DOHH2 (cell line): ENCODE measurements at regions not wholly inside any gene's neighbourhood (a gene's known extent, or its start where the extent isn't known, plus 50 kb on each side); places are given as distances from the start of the nearest gene placed in this dataset.

ENCODE experiments used
- H3F3A ChIP-seq: fragments of 200-600 bp; sonication (generic), shearing (Covaris generic); 2 replicates; pipeline ENCODE4 v1.6.0; 2016; ENCODE audit warnings: antibody characterized with exemption, mild to moderate bottlenecking; ENCODE audit not compliant: control insufficient read depth, insufficient read depth
- H3K27ac ChIP-seq: fragments of 200-600 bp; sonication (generic); 2 replicates; pipeline ENCODE4 v1.5.1; 2014; ENCODE audit warnings: low read depth, mild to moderate bottlenecking, low read length, moderate library complexity
- H3K27me3 ChIP-seq: fragments of 200-600 bp; sonication (generic); 2 replicates; pipeline ENCODE4 v1.6.1; 2014; ENCODE audit warnings: mild to moderate bottlenecking, low read length, mixed read lengths; ENCODE audit not compliant: control insufficient read depth
- H3K36me3 ChIP-seq: fragments of 200-600 bp; sonication (generic); 2 replicates; pipeline ENCODE4 v1.6.1; 2014; ENCODE audit warnings: mild to moderate bottlenecking, low read length, moderate library complexity, mixed read lengths; ENCODE audit not compliant: control insufficient read depth
- H3K4me1 ChIP-seq: fragments of 200-600 bp; sonication (generic); 2 replicates; pipeline ENCODE4 v1.6.1; 2014; ENCODE audit warnings: mild to moderate bottlenecking, low read length, mixed read lengths; ENCODE audit not compliant: control insufficient read depth
- H3K4me2 ChIP-seq: fragments of 200-600 bp; sonication (generic); 2 replicates; pipeline ENCODE4 v1.6.0; 2014; ENCODE audit warnings: mild to moderate bottlenecking, low read length, moderate library complexity
- H3K4me3 ChIP-seq: fragments of 200-600 bp; sonication (generic); 2 replicates; pipeline ENCODE4 v1.5.1; 2014; ENCODE audit warnings: mild to moderate bottlenecking, low read length, mixed read lengths
- H3K79me2 ChIP-seq: fragments of 200-600 bp; sonication (generic); 2 replicates; pipeline ENCODE4 v1.6.1; 2014; ENCODE audit warnings: mild to moderate bottlenecking, low read length, mixed read lengths; ENCODE audit not compliant: control insufficient read depth
- H3K9me2 ChIP-seq: fragments of 200-600 bp; sonication (generic); replicated peaks from 2 replicates; pipeline ENCODE4 v1.6.1; 2014; ENCODE audit warnings: mild to moderate bottlenecking, low read length, mixed read lengths; ENCODE audit not compliant: control insufficient read depth
- H3K9me3 ChIP-seq: fragments of 200-600 bp; sonication (generic); 2 replicates; pipeline ENCODE4 v1.6.1; 2014; ENCODE audit warnings: antibody characterized with exemption, low read length, mixed read lengths; ENCODE audit not compliant: control insufficient read depth, insufficient read depth
- H4K20me1 ChIP-seq: fragments of 200-600 bp; sonication (generic); 2 replicates; pipeline ENCODE4 v1.6.0; 2014; ENCODE audit warnings: low read depth, mild to moderate bottlenecking, antibody characterized with exemption, low read length, moderate library complexity; ENCODE audit not compliant: control insufficient read depth, insufficient read depth
- CTCF ChIP-seq: fragments of 200-600 bp; sonication (generic); IDR thresholded peaks from one replicate; pipeline ENCODE4 v1.5.1; 2014; ENCODE audit warnings: antibody characterized with exemption, mild to moderate bottlenecking, low read depth, low read length; ENCODE audit not compliant: poor library complexity, severe bottlenecking
- EZH2phosphoT487 ChIP-seq: fragments of 200-600 bp; sonication (generic); IDR thresholded peaks from 2 replicates; pipeline ENCODE4 v1.6.1; 2017; ENCODE audit warnings: borderline replicate concordance, mild to moderate bottlenecking, antibody characterized with exemption, low read length, moderate library complexity, mixed read lengths

DNA sequence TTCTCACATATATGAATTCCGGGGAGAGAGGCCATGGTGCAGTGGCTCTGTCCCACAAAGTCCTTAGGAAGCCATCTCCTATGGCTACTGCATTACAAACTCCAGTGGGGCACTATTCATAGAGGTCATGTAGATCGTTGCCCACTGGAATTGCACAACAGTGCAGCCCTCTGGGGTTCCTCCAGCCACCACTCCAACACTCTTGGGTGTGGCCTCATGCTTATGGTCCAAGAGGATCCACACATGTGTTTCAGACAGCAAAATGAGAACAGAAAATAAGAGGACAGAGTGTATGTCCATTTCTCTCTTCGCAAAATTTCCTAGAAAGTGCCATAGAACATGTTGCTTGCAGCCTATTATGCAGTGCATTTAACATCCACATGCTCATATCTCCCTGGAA is 444.2 kb upstream of the FAM241A start:
- Histone ChIP-seq H3K4me2 (no peak overlapping the region), H3K9me3 (no peaks in the 10 kb centered on the region), H3F3A (no peaks in the 10 kb centered on the region), H3K27ac (no peak overlapping the region), H3K4me1 (no peaks in the 10 kb centered on the region), H3K36me3 (no peaks in the 10 kb centered on the region), H3K27me3 (no peaks in the 10 kb centered on the region), H3K79me2 (no peaks in the 10 kb centered on the region), H3K9me2 (no peaks in the 10 kb centered on the region), H4K20me1 (no peaks in the 10 kb centered on the region), H3K4me3 (no peak overlapping the region)
- TF ChIP-seq CTCF (no peak), EZH2phosphoT487 (no peak)

DNA sequence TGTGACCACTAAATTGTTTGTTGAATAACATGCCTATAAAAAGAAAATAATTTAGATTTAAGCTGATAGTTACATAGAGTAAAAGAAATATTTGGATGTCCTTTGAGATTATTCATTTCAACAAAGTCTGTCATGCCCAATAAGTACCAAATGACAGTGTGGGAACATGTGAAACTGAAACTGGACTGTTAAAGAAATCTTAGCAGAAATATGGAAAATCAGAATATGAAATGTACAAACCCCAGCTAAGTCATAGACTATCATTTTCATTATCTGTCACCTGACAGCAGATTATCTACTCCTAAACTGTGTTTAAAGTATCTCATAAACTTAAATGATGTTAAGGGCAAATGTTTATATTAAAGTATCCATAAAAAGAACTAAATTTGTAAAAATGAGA is 437.8 kb upstream of the FAM241A start:
- Histone ChIP-seq H3K27ac (no peak overlapping the region), H3K4me3 (no peak overlapping the region), H3K79me2 (no peaks in the 10 kb centered on the region), H3K27me3 (0 out of 2 replicates have a peak, but pooled peaks cover 3% of the 10 kb centered on the region), H4K20me1 (no peaks in the 10 kb centered on the region), H3K4me1 (no peaks in the 10 kb centered on the region), H3K36me3 (no peaks in the 10 kb centered on the region), H3K4me2 (no peak overlapping the region), H3F3A (no peaks in the 10 kb centered on the region), H3K9me3 (no peaks in the 10 kb centered on the region), H3K9me2 (no peaks in the 10 kb centered on the region)
- TF ChIP-seq EZH2phosphoT487 (no peak), CTCF (no peak)

GRCh38 chr4:111712093-111712677 is 433.1 kb upstream of the FAM241A start:
- no peaks in the 10 kb centered on the region for H4K20me1 ChIP-seq
- no peaks in the 10 kb centered on the region for H3K79me2 ChIP-seq
- H3F3A ChIP-seq = no peaks in the 10 kb centered on the region
- H3K9me2 ChIP-seq = no peaks in the 10 kb centered on the region
- H3K27ac ChIP-seq = no peak overlapping the region
- H3K4me1 ChIP-seq = no peaks in the 10 kb centered on the region
- H3K36me3 ChIP-seq = no peaks in the 10 kb centered on the region
- no peak overlapping the region for H3K4me3 ChIP-seq
- H3K9me3 ChIP-seq = no peaks in the 10 kb centered on the region
- TF ChIP-seq CTCF (no peak), EZH2phosphoT487 (no peak)
- H3K27me3 ChIP-seq = 0 out of 2 replicates have a peak, but pooled peaks cover 5% of the 10 kb centered on the region
- no peak overlapping the region for H3K4me2 ChIP-seq
